HG02852 (cell line): ENCODE measurements at regions not wholly inside any gene's neighbourhood (a gene's known extent, or its start where the extent isn't known, plus 50 kb on each side); places are given as distances from the start of the nearest gene placed in this dataset.

Source experiments
- ATAC-seq: cut with Tn5 transposase; IDR thresholded peaks from one replicate; pipeline ENCODE4 v1.9.1; 2021; ENCODE audit warnings: mild to moderate bottlenecking, moderate library complexity; ENCODE audit not compliant: unreplicated experiment

GRCh38 chr11:131111775-131112174 is 195.5 kb upstream of the SNX19 start:
- no peak for ATAC-seq

DNA sequence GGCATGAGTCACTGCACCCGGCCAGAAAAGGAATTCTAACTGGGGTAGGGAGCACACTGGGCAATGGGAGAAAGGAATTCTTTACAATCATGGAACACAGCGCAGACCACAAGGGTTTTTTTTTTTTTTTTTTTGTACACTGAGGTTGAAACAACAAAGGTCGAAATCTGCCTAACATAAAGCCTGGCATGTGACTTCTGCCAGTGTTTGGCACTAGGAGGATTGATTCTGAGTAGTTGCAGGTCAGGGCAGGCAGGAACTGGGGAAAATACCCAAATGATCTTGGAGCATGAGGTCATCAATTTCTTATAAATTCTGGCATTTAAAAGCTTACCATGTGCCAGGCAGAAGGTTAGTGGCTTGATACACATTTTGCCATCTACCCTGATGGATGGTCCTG is 202.0 kb upstream of the SNX19 start:
- no peak for ATAC-seq

DNA sequence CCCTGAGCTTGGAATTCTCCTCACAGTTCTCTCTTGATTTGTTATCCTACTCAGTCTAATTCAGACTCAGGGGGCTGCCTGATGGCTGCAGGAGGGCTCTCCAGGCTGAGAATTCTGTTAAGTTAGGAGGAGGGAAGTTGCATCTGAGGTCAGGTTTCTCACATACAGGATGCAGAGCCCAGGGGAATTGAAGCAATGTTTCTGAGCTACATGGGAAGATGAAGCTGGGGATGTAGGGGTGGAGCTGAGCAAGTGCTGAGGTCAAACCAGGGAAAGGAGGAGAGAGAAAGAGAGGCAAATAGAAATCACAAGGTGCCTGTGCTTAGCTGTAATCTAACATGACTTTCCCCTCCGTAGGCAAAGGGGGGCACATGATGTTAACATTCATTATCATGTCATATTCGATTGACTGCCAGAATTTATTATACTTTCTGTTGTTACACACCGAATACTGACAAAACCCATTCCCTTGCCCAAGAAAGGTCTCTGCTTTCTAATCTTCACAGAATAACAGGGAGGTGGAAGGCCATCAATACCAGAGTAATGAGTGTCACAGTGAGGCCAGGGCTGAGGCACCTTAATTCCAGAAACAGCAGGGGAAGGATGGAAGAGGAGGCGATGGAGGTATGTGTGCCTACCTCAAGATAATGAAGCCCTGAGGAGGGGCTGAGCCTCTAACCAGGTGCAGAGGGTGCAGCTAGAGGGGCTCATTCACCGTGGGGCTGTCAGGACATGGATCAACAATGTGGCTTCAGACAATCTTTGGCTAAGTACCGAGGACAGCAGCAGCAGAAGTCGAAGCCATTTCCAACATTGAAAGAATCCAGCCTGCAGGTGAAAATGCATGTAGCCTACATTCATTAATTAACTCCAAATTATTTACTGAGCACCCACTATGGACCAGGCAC is 205.4 kb upstream of the SNX19 start:
- no peak for ATAC-seq

GRCh38 chr11:131122448-131122847 is 206.2 kb upstream of the SNX19 start:
- no peak for ATAC-seq

GRCh38 chr11:131129474-131129873 is 213.2 kb upstream of the SNX19 start:
- no peak for ATAC-seq

- no peak for ATAC-seq
Measured at GRCh38 chr11:131135611-131136010, 219.3 kb upstream of the SNX19 start.

GRCh38 chr11:131136486-131136885 is 220.2 kb upstream of the SNX19 start:
- no peak for ATAC-seq

GRCh38 chr11:131137046-131137445 is 220.8 kb upstream of the SNX19 start:
- ATAC-seq = no peak

- ATAC-seq = no peak
Measured at GRCh38 chr11:131138731-131139130, 222.5 kb upstream of the SNX19 start.

GRCh38 chr11:131145791-131146190 is 224.6 kb upstream of the NTM start:
- ATAC-seq = no peak

DNA sequence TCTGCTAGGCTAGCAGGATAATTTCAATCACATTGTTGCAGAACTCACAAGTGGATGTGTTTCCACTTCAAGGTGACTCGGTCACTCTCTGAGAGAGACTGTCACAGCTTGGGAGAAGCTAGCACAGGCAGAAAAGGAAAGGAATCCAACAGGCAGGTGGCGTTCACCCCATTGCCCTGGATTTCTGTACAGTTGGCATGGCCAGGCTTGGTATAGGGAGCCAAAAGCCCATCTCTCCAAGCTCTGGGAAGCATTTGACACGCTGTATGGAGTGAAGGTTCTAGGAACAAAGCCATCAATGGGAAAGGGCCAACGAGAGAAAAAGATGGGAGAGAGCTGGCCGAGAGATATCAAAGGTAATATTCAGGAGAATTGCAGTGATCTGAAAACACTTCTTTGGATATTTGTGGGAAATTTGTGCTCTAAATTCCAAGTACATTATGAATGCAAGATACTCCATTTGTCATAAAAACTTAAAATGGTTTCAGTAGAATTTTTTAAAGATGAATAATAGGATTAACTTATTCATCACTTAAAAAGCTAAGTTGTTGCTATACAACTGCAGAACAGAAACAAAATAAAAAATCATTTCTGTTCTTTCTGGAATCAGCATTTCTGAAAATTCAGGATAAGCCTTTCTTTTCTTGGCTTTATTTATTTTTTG is 223.5 kb upstream of the NTM start:
- no peak for ATAC-seq

- ATAC-seq = no peak
Measured at GRCh38 chr11:131154351-131154750, 216.1 kb upstream of the NTM start.

GRCh38 chr11:131157678-131158077 is 212.7 kb upstream of the NTM start:
- no peak for ATAC-seq

DNA sequence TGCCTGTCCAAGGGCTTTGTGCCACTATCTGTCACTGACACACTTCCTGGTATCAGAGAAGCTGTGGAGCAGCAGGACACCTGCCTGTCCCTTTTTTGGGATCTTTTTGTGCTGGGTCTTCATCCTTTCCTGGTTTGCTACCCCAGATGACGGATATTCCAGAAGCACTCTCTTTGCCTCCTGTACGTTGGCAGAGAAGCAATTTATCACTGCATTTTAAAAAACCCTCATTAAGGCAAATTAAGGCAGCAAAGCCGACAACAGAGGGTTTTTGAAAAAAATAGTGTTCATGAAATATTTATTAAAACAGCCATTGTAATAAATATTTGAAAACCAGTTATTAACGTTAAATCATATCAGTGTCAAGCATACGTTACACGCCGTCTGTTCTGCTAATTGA is 209.6 kb upstream of the NTM start:
- ATAC-seq = no peak

DNA sequence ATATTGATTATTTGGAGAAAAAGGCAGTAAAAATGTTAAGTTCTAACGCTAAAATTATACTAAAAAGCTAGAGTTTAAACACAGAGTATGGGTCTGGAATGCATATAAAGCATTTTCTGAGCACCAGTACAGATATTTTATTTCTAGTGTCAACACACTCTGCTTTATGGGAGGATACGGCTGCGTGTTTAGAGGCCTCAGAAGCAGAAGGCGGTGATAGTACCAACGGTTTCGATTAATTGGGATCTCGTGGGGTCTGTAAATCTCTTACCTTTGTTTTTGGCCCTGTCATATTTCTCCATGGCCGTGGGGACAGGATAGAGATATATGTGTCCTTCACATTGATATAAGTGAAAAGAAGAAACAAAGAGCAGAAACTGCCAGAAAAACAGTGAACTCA is 206.8 kb upstream of the NTM start:
- no peak for ATAC-seq

DNA sequence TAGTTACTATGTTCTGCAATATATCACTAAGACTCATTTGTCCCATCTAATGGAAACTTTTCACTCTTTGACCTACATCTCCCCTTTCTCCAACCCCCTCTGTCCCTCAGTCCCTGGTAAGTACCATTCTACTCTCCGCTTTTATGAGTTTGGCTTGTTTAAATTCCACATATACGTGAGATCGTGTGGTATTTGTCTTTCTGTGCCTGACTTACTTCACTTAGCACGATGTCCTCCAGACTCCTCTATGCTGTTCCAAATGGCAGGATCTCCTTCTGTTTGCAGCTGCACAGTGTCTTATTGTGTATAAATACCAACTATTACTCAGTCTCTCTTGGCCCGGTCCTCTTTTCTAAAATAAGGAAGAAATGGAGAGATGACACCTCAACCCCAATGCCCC is 205.4 kb upstream of the NTM start:
- ATAC-seq = no peak

- no peak for ATAC-seq
Measured at GRCh38 chr11:131168839-131169713, 201.3 kb upstream of the NTM start.

GRCh38 chr11:131172011-131172410 is 198.4 kb upstream of the NTM start:
- no peak for ATAC-seq

DNA sequence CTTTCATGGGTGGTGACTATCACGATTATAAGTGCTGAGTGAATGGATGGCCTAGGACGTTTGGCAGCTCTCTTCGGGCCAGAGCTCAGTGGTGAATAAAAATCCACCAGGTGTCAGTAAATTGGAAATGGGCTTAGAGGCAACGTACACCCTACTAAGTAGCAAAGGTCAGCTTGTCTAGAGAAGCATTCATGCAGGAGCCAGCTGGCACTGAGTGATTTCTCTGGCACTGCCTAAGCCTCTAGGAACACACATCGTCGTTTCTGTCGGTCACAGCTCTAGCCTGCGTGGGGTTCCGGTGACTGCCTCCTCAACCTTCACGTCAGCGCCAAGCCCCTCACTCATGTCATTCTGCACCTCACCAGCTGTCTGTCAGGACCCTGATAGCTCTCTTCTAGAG is 192.4 kb upstream of the NTM start:
- ATAC-seq = no peak

DNA sequence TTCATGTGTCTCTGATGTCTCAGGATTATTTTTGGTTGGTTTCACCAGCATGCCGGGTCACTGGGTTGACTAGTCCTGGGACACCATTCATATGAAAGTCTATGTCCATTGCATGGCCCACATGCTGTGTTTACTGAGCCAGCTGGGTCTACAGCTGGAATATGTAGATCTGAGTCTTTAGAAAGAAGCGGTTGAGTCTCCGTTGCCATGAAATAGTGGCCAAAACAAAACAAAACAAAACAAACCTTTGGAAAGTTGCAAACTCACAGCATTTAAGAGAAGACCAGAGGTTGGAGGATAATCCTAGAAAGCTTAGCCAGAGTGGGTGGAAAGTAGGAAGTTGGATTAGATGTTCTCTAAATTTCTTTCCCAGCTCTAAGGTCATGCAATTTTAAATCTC is 191.8 kb upstream of the NTM start:
- ATAC-seq = no peak

DNA sequence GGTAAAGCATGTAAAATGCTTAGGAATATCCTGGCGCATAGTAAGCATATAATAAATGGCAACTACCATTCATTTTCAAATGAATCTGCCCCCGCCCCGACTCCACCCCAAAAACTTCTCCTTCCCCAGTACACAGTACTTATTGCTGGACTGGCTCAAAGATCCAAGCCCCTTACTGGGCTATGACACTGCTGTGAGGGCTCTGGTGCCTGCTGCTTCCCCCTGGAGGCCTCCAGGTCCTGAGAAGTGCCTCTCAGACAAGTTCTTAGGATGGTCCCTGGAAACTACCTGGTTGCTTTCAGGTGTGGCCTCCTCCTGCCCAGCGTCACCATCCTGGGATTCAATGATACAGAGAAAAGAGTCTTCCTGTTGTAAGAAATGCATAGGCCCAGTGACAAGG is 190.6 kb upstream of the NTM start:
- ATAC-seq = no peak
